Sigmoid colon (tissue), 4 donors: ENCODE measurements at regions not wholly inside any gene's neighbourhood (a gene's known extent, or its start where the extent isn't known, plus 50 kb on each side); places are given as distances from the start of the nearest gene placed in this dataset.

ENCODE experiments used
- CTCF ChIP-seq, 4 experiments: fragments of 450-650 bp in 3 of 4; fragments of 200-600 bp in 1 of 4; IDR thresholded peaks; one replicate each; pipeline ENCODE4 v1.5.1; 2016 to 2019; ENCODE audit warnings: antibody characterized with exemption in 4 of 4, mild to moderate bottlenecking in 3 of 4, moderate library complexity in 2 of 4
- POLR2AphosphoS5 ChIP-seq, 4 donors: sonication (generic); formaldehyde crosslinking; IDR thresholded peaks; one replicate each; pipeline ENCODE4 v1.6.1; 2017; ENCODE audit warnings: antibody characterized with exemption in 4 of 4

GRCh38 chr2:80874374-80874773 lies 569.8 kb upstream of the LRRTM1 start:
- TF ChIP-seq CTCF (IDR thresholded peaks at IDR 0.05) (no peak), POLR2AphosphoS5 (IDR thresholded peaks at IDR 0.05) (no peak)
